ENCODE measurements at regions not wholly inside any gene's neighbourhood (a gene's known extent, or its start where the extent isn't known, plus 50 kb on each side); places are given as distances from the start of the nearest gene placed in this dataset.

DNA sequence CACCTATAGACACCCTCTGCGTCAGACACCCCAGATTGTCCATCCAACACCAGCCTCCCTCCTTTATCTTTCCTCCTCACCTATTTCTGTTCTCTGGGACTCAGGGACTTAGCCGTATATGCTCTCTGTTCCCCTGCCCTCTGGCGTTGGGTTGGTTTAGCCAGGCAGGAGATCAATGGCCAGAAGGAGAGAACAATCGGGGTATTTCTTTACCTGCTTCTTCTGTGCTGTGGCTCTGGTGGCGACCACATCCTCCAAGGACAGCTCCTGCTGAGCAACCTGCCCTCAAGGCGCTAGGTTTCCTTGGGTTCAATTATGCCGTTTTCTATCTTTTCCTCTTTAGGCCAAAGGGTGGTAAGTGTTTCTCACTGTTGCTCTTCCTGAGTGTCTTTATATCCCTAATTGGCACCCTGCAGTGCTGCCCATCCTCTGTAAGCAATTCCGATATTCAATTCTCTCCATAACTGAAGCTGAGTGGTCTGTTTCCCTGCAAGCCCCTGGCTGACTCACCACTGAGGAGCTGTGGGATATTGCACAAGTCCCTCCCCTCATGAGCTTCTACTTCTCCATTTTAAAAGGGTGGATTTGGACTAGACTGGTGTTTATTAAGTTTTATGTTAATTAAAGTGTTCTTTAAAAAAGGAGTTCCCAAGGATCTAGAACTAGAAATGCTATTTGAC is 63.7 kb upstream of the TMTC4 start:
- no peaks in the 10 kb centered on the region for H3K4me1 ChIP-seq (ENCODE audit: insufficient read depth)
- H3K4me3 ChIP-seq (ENCODE audit: low read depth, low read length) = no peak overlapping the region
- H3K36me3 ChIP-seq (ENCODE audit: insufficient read depth) = no peaks in the 10 kb centered on the region
- WGBS = 95% methylated on average over 8 of the region's 8 CpGs
- DNase-seq (ENCODE audit: extremely low spot score) = no peak
- H3K27ac ChIP-seq (ENCODE audit: low read depth) = no peak overlapping the region

DNA sequence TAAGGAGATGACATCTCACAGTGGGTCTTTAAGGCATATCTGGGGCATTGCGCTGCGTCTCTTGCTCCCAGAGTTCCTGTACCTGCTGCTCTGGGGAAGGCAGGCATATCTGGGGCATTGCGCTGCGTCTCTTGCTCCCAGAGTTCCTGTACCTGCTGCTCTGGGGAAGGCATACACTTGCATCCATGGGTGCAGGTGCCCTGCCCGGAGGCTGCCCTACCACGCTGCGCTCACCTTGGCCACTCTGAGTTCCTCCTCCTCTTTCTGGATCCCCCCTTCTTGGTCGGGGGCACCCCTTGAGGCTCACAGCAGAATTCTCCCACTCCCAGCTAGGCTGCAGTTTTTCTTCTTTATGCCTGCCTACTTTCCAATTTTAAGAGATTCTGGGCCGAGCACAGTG is 60.9 kb upstream of the TMTC4 start:
- Histone ChIP-seq H3K36me3 (ENCODE audit: insufficient read depth) (no peaks in the 10 kb centered on the region), H3K4me3 (ENCODE audit: low read depth, low read length) (no peak overlapping the region), H3K27ac (ENCODE audit: low read depth) (no peak overlapping the region), H3K4me1 (ENCODE audit: insufficient read depth) (no peaks in the 10 kb centered on the region)
- WGBS = 92% methylated on average over 9 of the region's 9 CpGs
- DNase-seq (ENCODE audit: extremely low spot score) = no peak

DNA sequence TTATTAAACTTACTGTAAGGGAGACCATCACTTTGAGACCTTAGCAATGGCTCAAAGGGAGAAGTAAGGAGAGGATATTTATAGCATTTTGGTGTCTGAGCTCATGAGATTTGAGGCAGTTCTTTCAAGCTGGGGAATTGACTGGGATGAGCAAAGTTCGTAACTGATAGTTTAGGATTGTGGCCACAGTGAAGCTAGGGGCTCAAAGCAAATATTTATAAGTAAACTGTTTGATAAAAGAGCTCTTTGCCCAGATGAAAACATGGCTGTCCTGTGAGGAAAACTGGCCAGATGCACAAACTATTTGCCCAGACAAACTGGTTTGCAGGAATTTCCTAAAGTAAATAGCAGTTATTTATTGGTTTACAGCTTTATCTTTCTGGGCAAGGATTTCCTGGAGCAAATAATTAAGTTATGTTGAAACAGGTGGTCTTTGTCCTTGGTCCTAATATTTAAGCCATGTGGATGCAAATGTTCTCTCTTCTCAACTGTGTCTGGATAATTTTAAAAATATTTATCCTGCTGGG is 59.7 kb upstream of the TMTC4 start:
- Histone ChIP-seq H3K4me1 (ENCODE audit: insufficient read depth) (no peaks in the 10 kb centered on the region), H3K27ac (ENCODE audit: low read depth) (no peak overlapping the region), H3K36me3 (ENCODE audit: insufficient read depth) (no peaks in the 10 kb centered on the region), H3K4me3 (ENCODE audit: low read depth, low read length) (no peak overlapping the region)
- 22% methylated on average over 1 of the region's 1 CpG for WGBS
- DNase-seq (ENCODE audit: extremely low spot score) = no peak

DNA sequence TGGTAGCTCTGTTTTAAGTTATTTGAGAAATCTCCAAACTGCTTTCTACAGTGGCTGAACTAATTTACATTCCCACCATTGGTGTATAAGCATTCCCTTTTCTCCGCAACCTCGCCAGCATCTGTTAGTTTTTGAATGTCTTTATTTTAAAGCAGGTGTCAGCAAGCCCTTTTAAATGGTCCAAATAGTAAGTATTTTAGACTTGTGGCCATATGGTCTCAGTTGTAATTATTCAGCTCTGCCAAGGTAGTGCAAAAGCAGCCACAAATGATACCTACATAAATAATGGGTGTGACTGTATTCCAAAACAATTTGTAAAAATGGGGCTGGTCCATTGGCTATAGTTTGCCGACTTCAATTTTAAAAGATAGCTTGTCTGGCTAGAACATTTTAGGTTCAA is 58.7 kb upstream of the TMTC4 start:
- no peak overlapping the region for H3K4me3 ChIP-seq (ENCODE audit: low read depth, low read length)
- H3K4me1 ChIP-seq (ENCODE audit: insufficient read depth) = no peaks in the 10 kb centered on the region
- H3K36me3 ChIP-seq (ENCODE audit: insufficient read depth) = no peaks in the 10 kb centered on the region
- WGBS = 93% methylated on average over 3 of the region's 3 CpGs
- DNase-seq (ENCODE audit: extremely low spot score) = no peak
- H3K27ac ChIP-seq (ENCODE audit: low read depth) = no peak overlapping the region

DNA sequence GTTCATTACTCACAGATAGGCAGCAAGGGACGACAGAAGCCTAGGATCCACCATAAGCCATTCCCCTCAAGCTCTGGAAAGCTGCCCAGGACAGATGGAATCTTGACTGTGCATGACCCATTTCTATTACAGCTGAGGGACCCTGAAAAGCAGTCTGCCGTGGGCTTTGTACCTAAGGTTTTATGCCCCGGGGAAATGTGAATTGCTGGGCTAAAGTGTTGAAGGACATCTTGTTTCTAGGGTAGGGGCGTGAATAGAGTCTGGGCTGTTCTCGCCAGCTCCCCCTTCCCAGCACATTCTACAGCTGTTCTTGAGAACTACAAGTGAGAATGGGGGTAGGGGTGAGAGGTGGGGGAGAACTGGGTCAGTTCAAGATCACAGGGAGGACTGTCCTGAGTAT is 53.6 kb upstream of the TMTC4 start:
- Histone ChIP-seq H3K27ac (ENCODE audit: low read depth) (no peak overlapping the region), H3K4me3 (ENCODE audit: low read depth, low read length) (no peak overlapping the region), H3K4me1 (ENCODE audit: insufficient read depth) (no peaks in the 10 kb centered on the region), H3K36me3 (ENCODE audit: insufficient read depth) (no peaks in the 10 kb centered on the region)
- DNase-seq (ENCODE audit: extremely low spot score) = no peak
- 84% methylated on average over 5 of the region's 5 CpGs for WGBS

DNA sequence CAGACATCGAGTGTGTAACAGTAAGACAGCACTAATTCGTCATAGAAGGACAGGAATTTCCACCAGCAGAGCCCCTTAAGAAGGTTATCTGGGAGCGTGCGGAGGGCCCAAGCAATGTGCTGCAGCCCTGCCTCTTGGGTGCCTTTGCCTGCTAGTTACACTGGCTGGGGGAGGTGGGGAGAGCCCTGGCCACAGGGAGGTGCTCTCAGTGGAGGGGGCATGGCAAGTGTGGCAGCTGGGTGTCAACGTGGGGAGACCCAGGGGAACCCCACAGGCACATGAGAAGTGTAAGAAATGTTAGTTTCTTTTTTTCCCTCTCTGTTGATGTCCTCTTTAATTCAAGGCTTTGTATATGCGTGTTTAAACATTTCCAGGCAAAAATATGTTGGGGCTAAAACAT is 50.9 kb upstream of the TMTC4 start:
- 69% methylated on average over 6 of the region's 6 CpGs for WGBS
- Histone ChIP-seq H3K36me3 (ENCODE audit: insufficient read depth) (no peaks in the 10 kb centered on the region), H3K4me1 (ENCODE audit: insufficient read depth) (no peaks in the 10 kb centered on the region)

DNA sequence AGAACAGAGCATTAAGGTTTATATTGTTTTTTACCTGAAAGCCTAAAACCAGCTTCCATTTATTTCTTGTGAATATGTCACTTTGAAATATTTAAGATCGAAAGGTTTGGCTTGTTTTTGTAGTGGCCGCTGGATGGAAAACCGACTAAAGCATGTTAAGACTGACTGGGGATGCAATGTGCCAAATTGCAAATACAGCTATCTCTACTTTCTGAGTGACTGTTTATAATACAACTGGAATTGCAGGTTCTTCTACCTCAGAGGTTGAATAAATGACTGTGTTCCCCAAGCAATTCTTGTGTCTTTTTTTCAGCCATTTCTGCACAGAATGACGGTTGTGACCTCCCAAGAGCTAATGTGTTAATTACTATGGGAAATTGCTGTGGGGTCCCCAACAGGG is 50.0 kb upstream of the TMTC4 start:
- no peak overlapping the region for H3K4me3 ChIP-seq (ENCODE audit: low read depth, low read length)
- no peak overlapping the region for H3K27ac ChIP-seq (ENCODE audit: low read depth)
- DNase-seq (ENCODE audit: extremely low spot score) = no peak
- 88% methylated on average over 4 of the region's 4 CpGs for WGBS
- H3K4me1 ChIP-seq (ENCODE audit: insufficient read depth) = no peaks in the 10 kb centered on the region
- no peaks in the 10 kb centered on the region for H3K36me3 ChIP-seq (ENCODE audit: insufficient read depth)

More for the DNA sequence above, 50.9 kb upstream of the TMTC4 start:
- DNase-seq (ENCODE audit: extremely low spot score) = no peak
- no peak overlapping the region for H3K4me3 ChIP-seq (ENCODE audit: low read depth, low read length)
- no peak overlapping the region for H3K27ac ChIP-seq (ENCODE audit: low read depth)

All from urinary bladder (tissue), 3 donors.